ENCODE measurements at regions not wholly inside any gene's neighbourhood (a gene's known extent, or its start where the extent isn't known, plus 50 kb on each side); places are given as distances from the start of the nearest gene placed in this dataset.

GRCh38 chr7:438916-439315 lies 80.7 kb downstream of the PDGFA start:
- TF ChIP-seq, protein P1, sequence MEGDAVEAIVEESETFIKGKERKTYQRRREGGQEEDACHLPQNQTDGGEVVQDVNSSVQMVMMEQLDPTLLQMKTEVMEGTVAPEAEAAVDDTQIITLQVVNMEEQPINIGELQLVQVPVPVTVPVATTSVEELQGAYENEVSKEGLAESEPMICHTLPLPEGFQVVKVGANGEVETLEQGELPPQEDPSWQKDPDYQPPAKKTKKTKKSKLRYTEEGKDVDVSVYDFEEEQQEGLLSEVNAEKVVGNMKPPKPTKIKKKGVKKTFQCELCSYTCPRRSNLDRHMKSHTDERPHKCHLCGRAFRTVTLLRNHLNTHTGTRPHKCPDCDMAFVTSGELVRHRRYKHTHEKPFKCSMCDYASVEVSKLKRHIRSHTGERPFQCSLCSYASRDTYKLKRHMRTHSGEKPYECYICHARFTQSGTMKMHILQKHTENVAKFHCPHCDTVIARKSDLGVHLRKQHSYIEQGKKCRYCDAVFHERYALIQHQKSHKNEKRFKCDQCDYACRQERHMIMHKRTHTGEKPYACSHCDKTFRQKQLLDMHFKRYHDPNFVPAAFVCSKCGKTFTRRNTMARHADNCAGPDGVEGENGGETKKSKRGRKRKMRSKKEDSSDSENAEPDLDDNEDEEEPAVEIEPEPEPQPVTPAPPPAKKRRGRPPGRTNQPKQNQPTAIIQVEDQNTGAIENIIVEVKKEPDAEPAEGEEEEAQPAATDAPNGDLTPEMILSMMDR (conservative IDR thresholded peaks at IDR 0.05) = no peak
- H3T11ph ChIP-seq (ENCODE audit: low read length) = no peak overlapping the region
- no peak overlapping the region for H3K4me2 ChIP-seq (ENCODE audit: insufficient read depth, insufficient read length, low read length)

More at GRCh38 chr7:438916-439315, 80.7 kb downstream of the PDGFA start:
- Histone ChIP-seq H2BK15ac (ENCODE audit: low read depth, low read length) (no peak overlapping the region), H3K23me2 (ENCODE audit: insufficient read length, low read depth, low read length, poor library complexity, severe bottlenecking) (no peaks in the 10 kb centered on the region), H2BK5ac (ENCODE audit: insufficient read length, low read length) (no peak overlapping the region), H3K4me1 (ENCODE audit: insufficient read depth, low read length) (no peaks in the 10 kb centered on the region), H2BK20ac (ENCODE audit: low read depth, low read length, poor library complexity, severe bottlenecking) (no peak overlapping the region), H2BK12ac (ENCODE audit: insufficient read length, low read depth, low read length) (no peak overlapping the region), H4K91ac (ENCODE audit: insufficient read length, low read depth, low read length) (no peak overlapping the region), H3K9me3 (ENCODE audit: control insufficient read depth, low read depth, low read length) (no peaks in the 10 kb centered on the region), H3K27me3 (ENCODE audit: insufficient read depth, low read length) (no peaks in the 10 kb centered on the region), H4K5ac (ENCODE audit: insufficient read length, low read depth, low read length) (no peak overlapping the region), H2AK5ac (ENCODE audit: insufficient read length, low read length) (no peak overlapping the region), H3K27ac (ENCODE audit: insufficient read length, low read depth, low read length) (no peak overlapping the region), H3K23ac (ENCODE audit: insufficient read length, low read depth, low read length) (no peak overlapping the region), H2AFZ (ENCODE audit: low read length) (no peak overlapping the region), H2BK120ac (ENCODE audit: low read depth, low read length, poor library complexity, severe bottlenecking) (no peak overlapping the region), H3K4ac (ENCODE audit: low read depth, low read length) (no peak overlapping the region), H3K79me2 (ENCODE audit: insufficient read depth, low read length) (no peaks in the 10 kb centered on the region), H4K20me1 (ENCODE audit: control insufficient read depth, insufficient read depth, insufficient read length) (no peaks in the 10 kb centered on the region), H3K9ac (ENCODE audit: extremely low read depth, insufficient read length, low read length) (no peak overlapping the region), H3K18ac (ENCODE audit: insufficient read length, low read depth, low read length) (no peak overlapping the region), H3K14ac (ENCODE audit: insufficient read depth, low read length) (no peak overlapping the region), H3K56ac (ENCODE audit: insufficient read length, low read depth, low read length) (no peak overlapping the region), H4K8ac (replicated peaks; ENCODE audit: insufficient read length, low read depth, low read length) (no peak overlapping the region), H3K79me1 (ENCODE audit: insufficient read depth, low read depth, low read length, poor library complexity, severe bottlenecking) (no peaks in the 10 kb centered on the region)
- WGBS (ENCODE audit: extremely low coverage, insufficient read length, low lambda C conversion rate) = no CpG with 5 or more reads among the region's 14 CpGs
- H3K36me3 Mint-ChIP-seq (ENCODE audit: insufficient read depth in 1 of 3, low read depth in 3 of 3) = peaks cover 0 to 2% (median 0%) of the 10 kb centered on the region in 3 experiments; a peak in 1 of 7 replicates
- H3K27me3 Mint-ChIP-seq (ENCODE audit: low read depth) = peaks cover 6% of the 10 kb centered on the region
- H3K27ac Mint-ChIP-seq = no peak overlapping the region
- H3K4me1 Mint-ChIP-seq = peaks cover 20 to 21% of the 10 kb centered on the region in 2 experiments
- no peak overlapping the region for H3K4me3 Mint-ChIP-seq
- no peak for DNase-seq
- peaks cover 0 to 3% of the 10 kb centered on the region in 2 experiments; a peak in 3 of 5 replicates for H3K9me3 Mint-ChIP-seq
